HG02678 (cell line): ENCODE measurements at regions not wholly inside any gene's neighbourhood (a gene's known extent, or its start where the extent isn't known, plus 50 kb on each side); places are given as distances from the start of the nearest gene placed in this dataset.

Experiments used
- ATAC-seq: cut with Tn5 transposase; IDR thresholded peaks from one replicate; pipeline ENCODE4 v1.9.1; 2021; ENCODE audit warnings: mild to moderate bottlenecking, moderate library complexity; ENCODE audit not compliant: unreplicated experiment

DNA sequence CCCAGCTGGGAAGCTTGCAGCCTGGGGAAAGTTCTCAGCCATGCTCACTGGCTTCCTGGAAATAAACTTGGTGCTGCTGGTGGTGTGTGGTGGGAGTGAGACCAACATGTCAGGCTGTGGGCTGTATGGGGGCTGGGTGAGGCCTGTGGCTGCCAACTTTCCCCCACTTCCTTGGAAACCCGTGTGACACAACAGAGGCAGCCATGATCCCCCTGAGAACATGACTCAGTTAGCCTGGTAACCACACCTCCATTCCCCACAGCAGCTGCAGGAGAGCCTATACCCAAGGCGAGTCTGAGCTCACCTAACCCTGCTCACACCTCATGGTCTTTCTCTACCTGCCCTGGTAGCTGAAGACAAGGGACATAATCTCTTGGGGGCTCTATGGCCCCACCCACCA is 72.7 kb upstream of the RGMB start:
- ATAC-seq, result no peak

DNA sequence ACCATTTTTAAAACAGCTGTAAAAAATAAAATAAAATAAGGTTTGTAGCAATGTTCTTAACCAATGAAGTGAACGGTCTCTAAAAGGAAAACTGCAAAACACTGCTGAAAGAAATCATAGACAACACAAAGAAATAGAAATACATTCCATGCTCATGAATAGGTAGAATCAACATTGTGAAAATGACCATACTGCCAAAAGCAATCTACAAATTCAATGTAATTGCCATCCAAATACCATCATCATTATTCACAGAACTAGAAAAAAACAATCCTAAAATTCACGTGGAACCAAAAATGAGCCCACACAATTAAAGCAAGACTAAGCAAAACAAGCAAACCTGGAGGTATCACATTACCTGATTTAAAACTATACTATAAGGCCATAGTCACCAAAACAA is 67.6 kb upstream of the RGMB start:
- ATAC-seq, result no peak

DNA sequence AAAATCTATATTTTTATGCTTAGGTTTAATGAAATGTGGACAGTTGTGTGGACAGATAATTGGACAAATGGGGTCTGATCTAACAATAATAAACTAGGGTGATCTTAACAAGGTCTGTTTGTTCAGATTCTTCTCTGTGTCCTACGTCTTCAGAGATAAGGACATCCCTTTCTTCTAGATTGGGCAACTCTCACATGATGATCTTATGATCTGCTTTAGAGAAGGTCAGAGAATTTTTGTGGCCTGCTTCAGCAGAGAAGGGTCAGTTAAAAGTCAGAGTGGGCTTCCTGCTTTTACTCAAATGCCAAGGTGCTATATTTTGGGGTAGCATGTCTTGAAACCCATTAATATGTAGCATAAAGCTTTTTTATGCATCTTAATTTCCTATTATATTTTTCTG is 63.8 kb upstream of the RGMB start:
- ATAC-seq, result no peak

DNA sequence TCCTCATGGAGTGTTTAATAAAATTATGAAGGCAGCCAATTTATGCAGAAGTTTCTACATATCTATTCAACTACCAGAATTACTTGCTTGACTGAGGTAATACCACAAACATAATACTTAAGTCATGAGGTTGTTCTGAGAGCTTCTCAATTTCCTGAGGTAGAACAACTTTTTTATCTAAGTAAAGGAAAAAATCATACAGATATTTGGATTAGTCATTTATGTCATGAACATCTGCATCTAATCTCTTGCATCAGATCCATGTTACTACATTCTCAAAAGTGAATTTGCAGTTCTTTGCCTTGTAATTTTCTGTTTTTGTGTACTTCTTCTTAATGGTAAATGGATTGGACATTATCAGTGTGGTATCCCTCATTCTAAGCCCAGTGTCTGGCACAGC is 60.4 kb upstream of the RGMB start:
- no peak for ATAC-seq

DNA sequence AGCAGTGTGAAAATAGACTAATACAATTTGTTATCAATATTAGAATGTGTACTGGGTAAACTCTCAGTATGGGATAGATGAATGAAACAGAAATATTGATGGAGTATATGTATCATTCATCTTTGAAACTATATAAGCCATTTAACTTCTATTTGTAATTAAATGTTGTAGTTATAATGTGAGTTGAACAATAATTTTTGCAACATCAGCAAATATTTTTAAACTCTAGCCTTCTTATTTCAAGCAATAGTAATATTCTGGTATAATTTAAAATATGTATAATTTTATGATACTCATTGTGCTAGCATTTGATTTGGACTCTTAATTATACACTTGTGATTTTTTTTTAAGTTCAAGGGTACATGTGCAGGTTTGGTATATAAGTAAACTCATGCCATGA is 59.6 kb upstream of the RGMB start:
- ATAC-seq, result no peak

DNA sequence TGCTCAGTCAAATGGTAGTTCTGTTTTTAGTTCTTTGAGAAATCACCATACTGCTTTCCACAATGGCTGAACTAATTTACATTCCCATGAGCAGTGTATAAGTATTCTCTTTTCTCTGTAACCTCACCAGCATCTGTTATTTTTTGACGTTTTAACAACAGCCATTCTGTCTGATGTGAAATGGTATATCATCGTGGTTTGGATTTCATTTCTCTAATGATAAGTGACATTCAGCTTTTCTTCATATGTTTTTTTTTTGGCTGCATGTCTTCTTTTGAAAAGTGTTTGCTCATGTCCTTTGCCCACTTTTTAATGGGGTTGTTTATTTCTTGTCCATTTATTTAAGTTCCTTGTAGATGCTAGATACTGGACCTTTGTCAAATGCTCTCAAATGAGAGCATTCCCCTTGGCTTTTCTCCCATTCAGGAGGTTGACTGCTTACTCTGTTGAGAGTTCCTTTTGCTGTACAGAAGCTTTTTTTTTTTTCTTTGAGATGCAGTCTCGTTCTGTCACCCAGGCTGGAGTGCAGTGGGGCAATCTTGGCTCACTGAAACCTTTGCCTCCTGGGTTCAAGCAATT is 58.7 kb upstream of the RGMB start:
- ATAC-seq, result no peak

DNA sequence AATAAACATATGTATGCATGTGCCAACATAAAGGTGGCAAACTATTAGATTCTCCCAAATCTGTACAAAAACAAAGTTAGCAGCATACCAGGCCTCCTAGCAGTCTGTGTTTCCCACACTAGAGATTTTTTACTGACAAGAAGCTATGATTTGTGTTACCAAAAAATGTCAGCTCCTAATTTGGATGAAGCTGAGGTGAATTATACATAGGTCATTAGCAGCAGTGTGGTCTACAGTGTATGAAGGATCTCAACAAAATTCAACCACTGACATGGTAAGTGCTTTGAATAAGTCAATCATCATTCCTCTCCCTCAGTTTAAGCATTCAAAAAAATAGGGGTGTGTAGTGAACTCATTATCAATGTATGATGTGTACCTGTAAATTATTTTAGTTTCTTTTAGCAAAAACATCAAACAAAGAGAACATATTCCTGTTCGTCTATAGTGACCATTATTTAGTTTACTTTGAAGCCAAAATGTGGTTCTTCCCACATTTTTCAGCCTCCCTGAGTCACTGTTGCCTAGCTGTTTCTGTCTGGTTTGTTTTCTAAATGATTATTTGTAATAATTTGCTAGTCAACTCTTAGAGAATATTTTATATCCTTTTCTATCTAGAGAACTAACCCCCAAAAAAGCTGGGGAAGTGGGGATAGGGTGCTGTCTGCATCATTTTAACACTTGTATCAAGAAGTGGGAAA is 52.1 kb upstream of the RGMB start:
- no peak for ATAC-seq

DNA sequence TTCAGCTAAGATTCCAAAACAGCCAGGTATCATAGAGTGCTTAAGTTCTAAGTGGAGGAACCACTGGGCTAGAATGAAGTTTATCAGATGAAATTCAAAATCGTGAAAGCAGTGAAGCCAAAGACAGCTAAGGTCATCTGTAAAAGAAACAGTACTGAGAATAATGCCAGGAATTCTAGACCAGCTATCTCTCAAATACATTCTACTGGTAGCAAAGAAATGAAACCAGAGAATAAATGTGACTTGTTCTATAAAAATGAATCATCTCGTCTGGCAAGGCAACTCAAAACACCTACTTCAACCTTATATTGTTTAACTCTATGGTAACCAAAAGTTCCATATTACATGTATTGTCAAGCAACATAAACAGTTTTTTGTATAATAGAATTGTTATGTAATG is 51.3 kb upstream of the RGMB start:
- no peak for ATAC-seq

DNA sequence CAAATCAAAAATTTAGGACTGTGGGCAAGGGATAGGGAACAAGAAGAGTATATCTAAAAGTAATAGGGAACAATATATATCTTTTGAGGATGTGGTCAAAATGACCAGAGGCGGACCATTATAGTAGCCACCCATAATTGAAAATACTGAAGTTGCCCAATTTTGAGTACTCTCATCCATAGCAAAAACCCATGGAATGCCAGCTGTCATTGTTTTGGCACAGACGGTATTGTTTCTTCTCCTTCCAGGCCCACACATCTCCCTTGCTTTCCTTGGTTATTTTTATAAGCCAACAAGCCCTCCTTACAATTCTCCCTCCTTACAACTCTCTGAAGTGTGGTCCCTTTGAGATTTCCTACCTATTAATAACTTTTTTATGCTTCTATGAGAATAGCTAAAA is 50.4 kb upstream of the RGMB start:
- ATAC-seq, result no peak
